ENCODE measurements at regions not wholly inside any gene's neighbourhood (a gene's known extent, or its start where the extent isn't known, plus 50 kb on each side); places are given as distances from the start of the nearest gene placed in this dataset.

- no peak for DNase-seq (ENCODE audit: low spot score)
- intact Hi-C loops (cut with DNase I): no loop called here
These were observed 129.0 kb upstream of the AGR3 start for GRCh38 chr7:17010637-17011300.

GRCh38 chr7:17013204-17013603 is 131.4 kb upstream of the AGR3 start:
- no peak for DNase-seq (ENCODE audit: low spot score)
- intact Hi-C loops (cut with DNase I): no loop called here

GRCh38 chr7:17014686-17015085 is 132.9 kb upstream of the AGR3 start:
- intact Hi-C loops (cut with DNase I): no loop called here
- DNase-seq (ENCODE audit: low spot score): no peak

- intact Hi-C loops (cut with DNase I): no loop called here
- DNase-seq (ENCODE audit: low spot score): no peak
These were observed 133.8 kb upstream of the AGR3 start for GRCh38 chr7:17015598-17016031.

DNA sequence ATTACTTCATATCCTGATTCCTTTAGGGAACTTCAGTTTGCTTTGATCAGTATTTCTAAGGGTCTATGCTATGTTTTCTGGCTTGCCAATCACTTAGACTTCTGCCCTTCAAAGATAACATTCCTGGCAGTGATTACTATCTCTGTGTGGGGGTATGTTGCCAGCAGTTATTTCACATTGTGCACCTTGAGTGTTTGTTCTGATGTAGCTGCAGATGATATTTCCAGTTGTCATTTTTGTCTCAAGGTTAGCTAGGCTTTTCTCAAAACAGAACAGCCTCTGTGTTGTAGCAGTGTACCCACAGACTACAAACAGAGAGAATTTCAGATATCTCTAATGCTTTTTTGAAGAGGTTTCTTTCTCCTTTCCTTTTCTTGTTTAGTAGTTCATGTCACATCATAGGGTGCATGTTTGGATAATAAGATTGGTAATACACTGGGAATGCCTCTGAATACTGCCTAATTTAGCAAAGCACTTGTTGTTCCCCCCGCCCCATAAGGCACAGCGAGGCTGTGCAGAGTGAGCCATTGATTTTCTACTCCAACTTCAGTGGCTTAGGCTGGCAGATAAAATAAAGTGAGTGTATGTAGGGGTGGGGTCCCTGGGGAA is 134.7 kb upstream of the AGR3 start:
- DNase-seq (ENCODE audit: low spot score): no peak
- intact Hi-C loops (cut with DNase I): no loop called here

GRCh38 chr7:17019106-17019505 is 137.3 kb upstream of the AGR3 start:
- intact Hi-C loops (cut with DNase I): no loop called here
- DNase-seq (ENCODE audit: low spot score): no peak

- intact Hi-C loops (cut with DNase I): no loop called here
- no peak for DNase-seq (ENCODE audit: low spot score)
These were observed 138.5 kb upstream of the AGR3 start for GRCh38 chr7:17020250-17020649.

DNA sequence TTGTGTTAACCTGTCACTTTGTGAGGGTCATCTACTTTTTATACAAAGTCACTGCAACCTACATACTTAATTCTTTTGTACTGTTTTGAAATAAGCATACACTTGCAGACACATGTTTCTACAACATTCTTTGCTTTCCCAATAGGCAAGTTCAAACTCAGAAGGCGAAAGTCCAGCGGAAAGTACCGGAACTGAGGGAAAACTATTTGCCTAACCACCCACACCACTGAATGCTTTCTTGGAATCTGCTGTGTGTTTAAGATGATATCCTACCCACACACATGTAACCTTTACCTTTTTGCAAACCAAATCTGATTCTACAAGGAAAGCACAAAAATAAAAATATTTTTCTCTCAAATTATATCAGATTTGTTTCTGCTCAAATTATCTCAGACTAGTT is 139.4 kb upstream of the AGR3 start:
- intact Hi-C loops (cut with DNase I): no loop called here
- DNase-seq (ENCODE audit: low spot score): no peak

- intact Hi-C loops (cut with DNase I): no loop called here
- no peak for DNase-seq (ENCODE audit: low spot score)
These were observed 141.1 kb upstream of the AGR3 start for GRCh38 chr7:17022920-17023319.

- DNase-seq (ENCODE audit: low spot score): no peak
- intact Hi-C loops (cut with DNase I): no loop called here
These were observed 144.5 kb upstream of the AGR3 start for GRCh38 chr7:17026269-17026668.

GRCh38 chr7:17027143-17027788 is 145.5 kb upstream of the AGR3 start:
- intact Hi-C loops (cut with DNase I): no loop called here
- no peak for DNase-seq (ENCODE audit: low spot score)

- no peak for DNase-seq (ENCODE audit: low spot score)
- intact Hi-C loops (cut with DNase I): no loop called here
These were observed 146.0 kb upstream of the AGR3 start for GRCh38 chr7:17027789-17028152.

- intact Hi-C loops (cut with DNase I): no loop called here
- DNase-seq (ENCODE audit: low spot score): no peak
These were observed 147.4 kb upstream of the AGR3 start for GRCh38 chr7:17029150-17029549.

DNA sequence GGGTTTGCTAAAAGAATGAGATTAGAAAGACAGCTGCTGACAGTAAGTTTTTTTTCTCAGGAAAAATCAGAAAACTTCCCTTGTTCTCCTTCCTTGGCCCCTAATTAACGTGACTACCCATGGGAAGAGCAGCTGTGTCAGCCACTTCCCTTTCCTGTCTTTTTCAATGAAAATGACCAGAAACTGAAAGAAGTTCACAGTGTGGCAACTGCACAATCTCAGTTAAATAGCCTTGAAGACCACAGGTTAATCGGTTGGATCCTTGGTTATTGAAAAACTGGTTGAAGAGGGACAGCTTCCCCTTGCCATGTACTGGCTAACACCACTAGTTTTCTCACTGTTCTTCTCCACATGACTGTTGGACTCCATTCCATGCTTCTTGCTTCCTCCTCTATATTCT is 148.8 kb upstream of the AGR3 start:
- DNase-seq (ENCODE audit: low spot score): no peak

DNA sequence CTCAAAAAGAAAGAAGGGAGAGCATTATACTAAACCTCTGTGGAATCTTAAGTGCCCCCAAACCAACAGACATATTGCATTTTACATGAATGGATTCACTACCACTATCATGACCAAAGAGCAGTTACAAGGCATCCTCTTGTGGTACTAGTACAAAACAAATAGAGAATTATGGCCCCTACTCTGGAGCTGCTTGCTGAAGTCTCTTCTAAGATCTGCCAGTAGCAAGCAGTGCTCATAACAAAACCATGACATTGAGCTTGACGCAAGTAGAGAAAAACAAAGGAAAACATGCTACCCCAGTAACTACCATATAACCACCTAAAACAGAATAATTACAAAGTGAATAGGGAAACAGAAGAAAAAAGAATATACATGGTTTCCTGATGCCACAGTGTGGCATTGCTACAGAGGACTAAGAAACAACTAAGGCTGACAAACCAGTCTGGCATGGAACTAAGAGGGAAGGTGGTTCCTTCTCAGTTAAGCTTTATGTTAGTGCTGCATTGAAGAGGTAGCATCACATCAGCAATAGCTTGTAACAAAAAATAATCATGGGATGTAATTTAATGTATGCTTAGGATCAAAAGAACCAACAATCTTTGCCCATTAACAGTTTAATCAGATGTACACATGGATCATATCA is 150.2 kb upstream of the AGR3 start:
- no peak for DNase-seq (ENCODE audit: low spot score)
- intact Hi-C loops (cut with DNase I): no loop called here

More for the DNA sequence above, 148.8 kb upstream of the AGR3 start:
- intact Hi-C loops (cut with DNase I): no loop called here

DNA sequence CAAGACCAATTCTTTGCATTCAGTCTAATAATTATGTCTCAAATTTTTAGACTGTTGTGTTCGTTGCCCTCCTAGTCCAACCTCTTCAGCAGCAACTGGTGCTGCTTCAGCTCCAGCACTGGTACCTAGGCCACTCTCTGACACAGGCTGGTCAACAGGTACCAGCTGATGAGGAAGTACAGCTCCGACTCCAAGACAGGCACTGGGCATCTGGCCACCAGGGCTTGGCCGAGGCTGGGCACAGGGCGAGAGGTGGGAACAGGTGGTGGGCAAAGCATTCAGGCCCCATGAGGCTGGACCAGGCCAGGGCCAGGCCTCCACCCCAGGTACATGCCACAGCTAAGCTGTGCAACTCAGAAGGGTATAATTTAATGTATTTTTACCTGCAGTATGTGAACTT is 151.5 kb upstream of the AGR3 start:
- intact Hi-C loops (cut with DNase I): no loop called here
- no peak for DNase-seq (ENCODE audit: low spot score)

- intact Hi-C loops (cut with DNase I): no loop called here
- DNase-seq (ENCODE audit: low spot score): no peak
These were observed 154.8 kb upstream of the AGR3 start for GRCh38 chr7:17036584-17036983.

GRCh38 chr7:17037356-17037755 is 155.6 kb upstream of the AGR3 start:
- intact Hi-C loops (cut with DNase I): no loop called here
- DNase-seq (ENCODE audit: low spot score): no peak

GRCh38 chr7:17038160-17038782 is 156.5 kb upstream of the AGR3 start:
- intact Hi-C loops (cut with DNase I): no loop called here
- DNase-seq (ENCODE audit: low spot score): no peak

- no peak for DNase-seq (ENCODE audit: low spot score)
- intact Hi-C loops (cut with DNase I): no loop called here
These were observed 157.0 kb upstream of the AGR3 start for GRCh38 chr7:17038783-17039170.
